GM18951 (cell line): ENCODE measurements at regions not wholly inside any gene's neighbourhood (a gene's known extent, or its start where the extent isn't known, plus 50 kb on each side); places are given as distances from the start of the nearest gene placed in this dataset.

ENCODE experiments used
- POLR2A ChIP-seq: IDR thresholded peaks from 4 replicates; pipeline ENCODE4 v1.6.1; 2011; ENCODE audit warnings: mild to moderate bottlenecking; ENCODE audit not compliant: insufficient read length, insufficient read depth; ENCODE audit errors: extremely low read depth
- in situ Hi-C: fragments of 300-500 bp; cut with MboI; formaldehyde crosslinking; loops from one replicate; pipeline ENCODE4 v1.12.0; 2022; ENCODE audit warnings: low sequenced_read_pairs, mixed read lengths, inconsistent platforms; ENCODE audit not compliant: unreplicated experiment

GRCh38 chr2:172228177-172228808, 125.6 kb upstream of the DLX2 start:
- no peak for TF ChIP-seq POLR2A
- in situ Hi-C loops = no loop called here

DNA sequence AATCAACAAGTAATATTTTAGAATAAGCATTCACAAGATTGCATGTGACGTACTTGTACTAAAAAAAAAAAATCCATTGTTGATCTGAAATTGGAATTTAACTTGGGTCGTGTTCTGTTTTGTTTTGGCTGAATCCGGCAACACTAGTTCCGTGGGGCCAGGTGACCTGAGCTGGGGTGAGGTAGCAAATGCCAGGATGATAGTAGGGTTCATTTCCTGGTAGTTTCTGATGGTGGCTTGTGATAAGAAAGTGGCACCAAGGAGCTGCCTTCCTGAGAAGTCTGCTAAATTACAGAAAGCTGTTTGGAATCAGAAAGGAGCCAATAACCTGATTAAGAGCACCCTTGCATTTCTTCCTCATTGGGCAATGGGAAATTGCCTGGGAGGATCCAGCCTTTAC, 126.4 kb upstream of the DLX2 start:
- TF ChIP-seq POLR2A = no peak
- in situ Hi-C loops = no loop called here

DNA sequence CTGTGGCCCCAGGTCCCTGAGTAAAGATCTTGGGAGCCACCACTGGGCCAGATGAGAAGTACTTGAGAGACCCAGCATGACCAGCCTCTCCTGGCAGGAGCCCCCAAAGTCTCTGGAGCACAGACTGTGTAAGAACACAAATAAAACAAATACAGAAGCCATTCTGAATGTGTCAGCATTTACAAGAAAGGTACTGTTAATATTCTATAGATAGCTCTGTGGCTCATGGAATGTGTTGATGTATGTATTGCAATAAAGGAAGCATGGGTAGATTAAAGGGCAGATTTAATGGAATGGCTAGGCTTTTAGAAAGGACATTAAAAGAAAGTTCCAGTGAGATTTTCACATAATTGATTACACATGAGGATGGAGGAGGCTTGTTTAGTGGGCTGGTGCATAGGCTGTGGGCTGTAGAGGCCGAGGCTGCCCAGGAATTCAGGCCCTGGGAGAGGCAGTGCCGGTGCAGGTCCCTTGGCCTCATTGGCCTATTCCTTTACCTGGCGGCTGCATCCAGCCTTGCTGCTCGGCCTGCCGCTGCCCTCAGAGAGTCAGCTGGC, 127.7 kb upstream of the DLX2 start:
- in situ Hi-C loops = no loop called here
- no peak for TF ChIP-seq POLR2A

- in situ Hi-C loops = no loop called here
- no peak for TF ChIP-seq POLR2A
These were observed 128.2 kb upstream of the DLX2 start for GRCh38 chr2:172230889-172231401.

DNA sequence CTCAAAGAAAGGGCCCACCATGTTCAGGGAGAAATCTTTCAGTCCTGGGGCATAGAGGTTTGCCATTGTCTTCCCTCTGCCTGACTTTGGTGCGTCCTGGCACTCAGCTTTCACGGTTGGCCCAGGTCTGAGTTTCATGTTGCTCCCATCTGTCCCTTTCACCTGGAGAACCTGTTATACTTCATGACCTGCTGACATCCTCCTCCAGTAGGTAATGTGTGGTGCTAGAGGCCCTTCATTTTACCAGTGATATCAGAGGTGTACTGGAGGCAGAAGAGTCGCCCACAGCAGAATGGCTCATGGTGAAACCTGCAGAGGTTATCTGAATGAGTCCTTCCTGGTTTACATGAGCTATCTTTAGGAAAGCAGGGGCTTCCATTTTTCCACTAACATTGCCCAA, 128.8 kb upstream of the DLX2 start:
- in situ Hi-C loops = no loop called here

GRCh38 chr2:172232708-172233396, 130.2 kb upstream of the DLX2 start:
- TF ChIP-seq POLR2A = no peak
- in situ Hi-C loops = no loop called here

More for the DNA sequence above, 128.8 kb upstream of the DLX2 start:
- no peak for TF ChIP-seq POLR2A

DNA sequence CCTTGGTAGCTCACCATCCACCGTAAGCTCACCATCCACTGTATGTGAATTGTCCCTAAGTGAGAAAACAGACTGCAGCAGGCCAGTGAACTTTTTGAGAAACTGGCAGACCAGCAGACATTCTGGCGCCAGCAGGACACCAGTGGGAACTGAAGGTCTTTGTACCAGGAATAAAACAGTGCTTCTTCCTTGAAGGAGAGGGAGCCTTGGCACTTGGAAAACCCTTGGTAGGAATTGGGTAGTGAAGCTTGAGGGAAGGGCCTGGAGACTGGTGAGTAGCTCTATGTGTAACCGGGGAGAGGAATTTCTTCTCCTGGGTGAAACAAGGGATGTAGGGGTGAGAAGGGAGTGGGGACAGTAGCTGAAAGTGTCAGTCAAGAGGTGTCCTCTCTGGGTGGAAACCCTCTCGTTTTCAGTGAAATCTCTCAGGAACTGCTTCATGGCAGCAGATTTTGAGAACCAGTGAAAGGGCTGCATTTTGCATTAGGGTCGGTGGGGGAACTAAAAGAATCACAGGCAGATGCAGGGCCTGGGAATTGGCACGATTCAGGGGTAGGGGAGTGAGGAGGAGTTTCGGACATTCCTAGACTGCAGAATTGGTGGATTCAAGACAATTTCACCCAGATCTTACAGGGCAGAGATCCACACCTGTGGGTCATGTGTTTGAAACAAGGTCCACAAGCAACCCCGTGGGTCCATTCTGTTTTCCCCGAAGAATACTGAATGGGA, 131.5 kb upstream of the DLX2 start:
- TF ChIP-seq POLR2A = no peak
- in situ Hi-C loops = no loop called here

DNA sequence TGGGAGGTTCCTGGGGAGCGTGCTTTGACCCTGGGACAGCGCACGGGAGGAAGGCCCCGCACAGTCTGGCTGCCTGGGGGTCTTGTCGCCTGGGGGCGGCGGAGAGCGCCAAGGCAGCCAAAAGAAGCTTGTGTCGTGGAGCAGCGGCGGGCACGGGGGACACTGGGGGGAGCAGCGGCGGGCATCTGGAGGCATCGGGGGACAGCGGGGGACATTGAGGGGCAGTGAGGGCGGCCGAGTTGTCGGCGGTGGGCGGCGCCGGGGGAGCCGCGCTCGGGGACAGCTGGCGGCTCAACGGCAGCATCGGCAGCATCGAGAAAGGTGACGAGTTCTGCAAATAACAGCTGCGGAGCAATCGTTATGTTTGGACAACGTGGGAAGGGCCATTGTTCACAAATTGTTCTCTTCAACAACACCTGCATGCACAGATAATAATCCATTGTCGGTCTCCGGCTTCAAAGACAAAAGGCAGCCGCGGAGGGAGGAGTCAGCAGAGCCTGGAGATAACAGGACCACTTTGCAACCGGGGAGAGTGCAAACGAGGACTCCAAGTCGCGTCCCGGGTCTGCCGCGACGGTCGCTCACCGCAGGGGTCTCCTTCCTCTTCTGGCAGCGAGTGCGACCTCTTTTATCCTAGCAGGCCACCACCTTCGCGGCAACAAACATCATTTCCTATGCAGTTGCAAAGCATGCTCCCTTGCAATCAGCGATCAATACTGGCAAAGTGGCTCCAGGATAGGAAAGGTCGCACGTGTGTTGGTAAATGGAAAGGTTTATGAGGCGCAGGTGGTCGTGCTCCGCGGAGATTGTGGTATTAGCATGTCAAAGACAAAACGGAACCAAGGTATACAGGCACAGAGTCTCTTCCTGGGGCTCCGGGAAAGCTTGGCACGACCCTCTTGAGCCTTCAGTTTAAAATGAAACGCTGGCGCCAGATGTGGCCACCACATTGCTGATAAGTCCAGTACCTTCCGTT, 132.3 kb upstream of the DLX2 start:
- TF ChIP-seq POLR2A = no peak
- in situ Hi-C loops = no loop called here

- in situ Hi-C loops = no loop called here
- TF ChIP-seq POLR2A = no peak
These were observed 137.4 kb upstream of the DLX2 start for GRCh38 chr2:172239944-172240590.

- in situ Hi-C loops = no loop called here
- no peak for TF ChIP-seq POLR2A
These were observed 138.5 kb upstream of the DLX2 start for GRCh38 chr2:172241222-172241621.

DNA sequence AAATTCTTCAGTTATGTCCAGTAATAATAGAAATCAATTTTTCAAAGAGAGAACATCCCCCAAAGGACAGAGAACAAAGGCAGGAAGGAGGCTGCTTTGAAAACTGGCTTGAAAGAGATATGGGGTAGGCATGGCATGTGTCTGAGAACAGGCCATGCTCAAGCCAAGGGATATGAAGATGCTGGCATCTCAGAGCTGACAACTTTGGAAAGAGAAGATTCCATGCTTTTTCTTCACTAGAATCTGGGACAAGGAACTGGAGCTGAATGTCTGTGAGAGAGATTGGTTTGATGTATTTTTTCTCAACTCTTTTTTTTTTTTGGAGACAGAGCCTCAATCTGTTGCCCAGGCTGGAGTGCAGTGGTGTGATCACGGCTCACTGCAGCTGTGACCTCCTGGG, 139.8 kb upstream of the DLX2 start:
- TF ChIP-seq POLR2A = no peak
- in situ Hi-C loops = no loop called here

- no peak for TF ChIP-seq POLR2A
- in situ Hi-C loops = no loop called here
These were observed 140.3 kb upstream of the DLX2 start for GRCh38 chr2:172242961-172243360.
